OCI-LY7 (cell line): ENCODE measurements at regions not wholly inside any gene's neighbourhood (a gene's known extent, or its start where the extent isn't known, plus 50 kb on each side); places are given as distances from the start of the nearest gene placed in this dataset.

Experiments
- CTCF ChIP-seq: fragments of 200-600 bp; sonication (generic); conservative IDR thresholded peaks from 2 replicates; pipeline ENCODE4 v1.5.1; 2014; ENCODE audit warnings: mild to moderate bottlenecking, antibody characterized with exemption, low read length, moderate library complexity, mixed read lengths
- EZH2phosphoT487 ChIP-seq: fragments of 200-600 bp; sonication (generic); IDR thresholded peaks from 2 replicates; pipeline ENCODE4 v1.6.1; 2018; ENCODE audit warnings: low read depth, borderline replicate concordance, mild to moderate bottlenecking, mixed run types, antibody characterized with exemption, low read length, moderate library complexity, mixed read lengths

- TF ChIP-seq CTCF: no peak
- TF ChIP-seq EZH2phosphoT487: no peak
Measured at GRCh38 chr6:90829311-90829710, 242.4 kb upstream of the MAP3K7 start.
